Smooth muscle cell (in vitro differentiated cells): ENCODE measurements at regions not wholly inside any gene's neighbourhood (a gene's known extent, or its start where the extent isn't known, plus 50 kb on each side); places are given as distances from the start of the nearest gene placed in this dataset.

Source experiments
- DNase-seq: peaks from one replicate; lab custom pipeline; 2025; ENCODE audit not compliant: unreplicated experiment; lab: John Stamatoyannopoulos, UW
- H2AFZ ChIP-seq: fragments of 200-600 bp; sonication (generic); 2 replicates; pipeline ENCODE4 v1.6.0; 2016; ENCODE audit warnings: antibody characterized with exemption, low read depth, mild to moderate bottlenecking
- H3F3A ChIP-seq: fragments of 200-600 bp; sonication (generic); 2 replicates; pipeline ENCODE4 v1.6.0; 2017; ENCODE audit warnings: antibody characterized with exemption, low read depth
- H3K27ac ChIP-seq: fragments of 200-600 bp; sonication (generic); 2 replicates; pipeline ENCODE4 v1.5.1; 2016; ENCODE audit warnings: low read depth, mild to moderate bottlenecking
- H3K27me3 ChIP-seq: fragments of 200-600 bp; sonication (generic); 2 replicates; pipeline ENCODE4 v1.6.1; 2016; ENCODE audit warnings: low read depth, mild to moderate bottlenecking
- H3K36me3 ChIP-seq: fragments of 200-600 bp; sonication (generic); 2 replicates; pipeline ENCODE4 v1.5.1; 2016; ENCODE audit warnings: low read depth
- H3K4me1 ChIP-seq: fragments of 200-600 bp; sonication (generic); 2 replicates; pipeline ENCODE4 v1.5.1; 2016; ENCODE audit warnings: low read depth
- H3K4me2 ChIP-seq: fragments of 200-600 bp; sonication (generic); 2 replicates; pipeline ENCODE4 v1.6.0; 2016; ENCODE audit warnings: mild to moderate bottlenecking
- H3K4me3 ChIP-seq: fragments of 200-600 bp; sonication (generic); 2 replicates; pipeline ENCODE4 v1.5.1; 2016; ENCODE audit warnings: mild to moderate bottlenecking
- H3K79me2 ChIP-seq: fragments of 200-600 bp; sonication (generic); 2 replicates; pipeline ENCODE4 v1.6.0; 2016; ENCODE audit warnings: low read depth, mild to moderate bottlenecking
- H3K9ac ChIP-seq: fragments of 200-600 bp; sonication (generic); 2 replicates; pipeline ENCODE4 v1.6.0; 2016; ENCODE audit warnings: low read depth
- H3K9me3 ChIP-seq: fragments of 200-600 bp; sonication (generic); replicated peaks from 2 replicates; pipeline ENCODE4 v1.5.1; 2016; ENCODE audit warnings: low read depth
- H4K20me1 ChIP-seq: fragments of 200-600 bp; sonication (generic); 2 replicates; pipeline ENCODE4 v1.6.0; 2016; ENCODE audit warnings: low read depth
- CTCF ChIP-seq: fragments of 200-600 bp; sonication (generic); IDR thresholded peaks from 2 replicates; pipeline ENCODE4 v1.5.1; 2017; ENCODE audit warnings: borderline replicate concordance, mild to moderate bottlenecking, antibody characterized with exemption; ENCODE audit not compliant: insufficient read depth, poor library complexity, severe bottlenecking
- WGBS: methylation state at CpG from one replicate; pipeline ENCODE4 v1.1.7; 2016; ENCODE audit warnings: low lambda C conversion rate; 5-methylcytosine and 5-hydroxymethylcytosine counted together

- DNase-seq, result no peak
- Histone ChIP-seq H3K4me1 (no peaks in the 10 kb centered on the region), H3K9ac (no peak overlapping the region), H3F3A (no peaks in the 10 kb centered on the region), H3K9me3 (no peaks in the 10 kb centered on the region), H2AFZ (no peak overlapping the region), H3K4me3 (no peak overlapping the region), H3K36me3 (no peaks in the 10 kb centered on the region), H3K27ac (no peak overlapping the region), H3K4me2 (no peak overlapping the region), H3K79me2 (no peaks in the 10 kb centered on the region), H4K20me1 (no peaks in the 10 kb centered on the region), H3K27me3 (no peaks in the 10 kb centered on the region)
- WGBS, result 94% methylated on average over 8 of the region's 8 CpGs
- no peak for TF ChIP-seq CTCF
Observed at GRCh38 chr18:78521744-78522143, 457.9 kb upstream of the SALL3 start.

- no peaks in the 10 kb centered on the region for H3K36me3 ChIP-seq
- DNase-seq, result no peak
- no peak for TF ChIP-seq CTCF
- no peaks in the 10 kb centered on the region for H3K79me2 ChIP-seq
- no peaks in the 10 kb centered on the region for H4K20me1 ChIP-seq
- no peaks in the 10 kb centered on the region for H3K9me3 ChIP-seq
- no peaks in the 10 kb centered on the region for H3K27me3 ChIP-seq
- 96% methylated on average over 8 of the region's 8 CpGs for WGBS
- no peak overlapping the region for H3K4me2 ChIP-seq
- no peaks in the 10 kb centered on the region for H3K4me1 ChIP-seq
- no peak overlapping the region for H3K27ac ChIP-seq
- H2AFZ ChIP-seq, result no peak overlapping the region
- no peak overlapping the region for H3K9ac ChIP-seq
- H3F3A ChIP-seq, result no peaks in the 10 kb centered on the region
- no peak overlapping the region for H3K4me3 ChIP-seq
Observed at GRCh38 chr18:78522507-78522906, 457.1 kb upstream of the SALL3 start.

- no peak overlapping the region for H2AFZ ChIP-seq
- no peaks in the 10 kb centered on the region for H4K20me1 ChIP-seq
- no peak overlapping the region for H3K4me3 ChIP-seq
- 87% methylated on average over 12 of the region's 12 CpGs for WGBS
- TF ChIP-seq CTCF, result no peak
- DNase-seq, result no peak
- H3K27me3 ChIP-seq, result no peaks in the 10 kb centered on the region
- H3K36me3 ChIP-seq, result no peaks in the 10 kb centered on the region
- no peaks in the 10 kb centered on the region for H3K79me2 ChIP-seq
- no peaks in the 10 kb centered on the region for H3K9me3 ChIP-seq
- H3K4me2 ChIP-seq, result no peak overlapping the region
- H3K9ac ChIP-seq, result no peak overlapping the region
- no peak overlapping the region for H3K27ac ChIP-seq
- no peaks in the 10 kb centered on the region for H3F3A ChIP-seq
- H3K4me1 ChIP-seq, result peaks cover 5% of the 10 kb centered on the region
Observed at GRCh38 chr18:78523850-78524249, 455.8 kb upstream of the SALL3 start.

- Histone ChIP-seq H3K27me3 (no peaks in the 10 kb centered on the region), H3K79me2 (no peaks in the 10 kb centered on the region), H4K20me1 (no peaks in the 10 kb centered on the region), H3K9me3 (no peaks in the 10 kb centered on the region), H3K27ac (no peak overlapping the region), H3F3A (no peaks in the 10 kb centered on the region), H3K36me3 (no peaks in the 10 kb centered on the region), H3K9ac (no peak overlapping the region), H3K4me3 (no peak overlapping the region), H2AFZ (no peak overlapping the region), H3K4me2 (no peak overlapping the region), H3K4me1 (peaks cover 6% of the 10 kb centered on the region)
- TF ChIP-seq CTCF, result no peak
- 91% methylated on average over 11 of the region's 11 CpGs for WGBS
- no peak for DNase-seq
Observed at GRCh38 chr18:78525366-78526111, 454.1 kb upstream of the SALL3 start.
